ENCODE measurements at regions not wholly inside any gene's neighbourhood (a gene's known extent, or its start where the extent isn't known, plus 50 kb on each side); places are given as distances from the start of the nearest gene placed in this dataset.

DNA sequence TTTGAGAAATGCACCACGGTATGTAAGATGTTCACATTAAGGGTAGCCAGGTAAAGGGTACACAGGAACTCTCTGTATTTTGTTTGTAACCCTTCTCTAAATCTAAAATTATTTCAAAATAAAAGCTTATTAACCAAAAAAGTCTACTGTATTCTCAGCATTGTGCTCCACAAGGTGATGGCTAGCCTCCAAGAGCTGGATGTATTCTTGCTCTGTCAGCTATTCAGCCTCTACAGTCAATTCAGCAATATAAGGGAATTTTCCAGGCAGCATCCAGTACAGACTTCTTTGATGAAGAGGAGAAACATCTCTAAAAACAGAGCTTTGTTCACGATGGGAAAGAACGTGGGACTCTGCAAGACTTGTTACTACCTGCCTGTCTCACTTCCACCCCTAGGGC is 63.5 kb upstream of the MAOA start:
- H3K36me3 Mint-ChIP-seq (ENCODE audit: low read depth) = no peaks in the 10 kb centered on the region
- intact Hi-C loops (cut with micrococcal nuclease) = no loop called here

DNA sequence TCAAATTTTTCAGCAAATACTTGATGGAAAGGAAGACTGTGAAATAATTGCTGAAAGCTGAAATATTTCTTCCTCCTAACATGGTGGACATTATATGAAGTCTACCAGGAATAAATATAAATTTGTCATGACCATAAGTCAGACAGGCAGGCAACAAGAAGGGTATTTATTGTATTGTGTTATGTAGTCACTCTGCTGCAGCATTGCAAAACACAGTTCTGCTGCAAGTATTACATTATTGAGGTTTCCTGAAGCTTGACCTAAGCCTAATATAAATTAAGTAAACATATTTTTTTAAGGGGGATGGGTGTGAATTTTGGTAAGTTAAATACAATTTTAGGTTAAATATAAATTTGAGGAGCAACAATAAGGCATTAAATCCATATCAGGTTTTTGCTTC is 60.2 kb upstream of the MAOA start:
- intact Hi-C loops (cut with micrococcal nuclease) = no loop called here
- Mint-ChIP-seq H3K4me3 (no peak overlapping the region), H3K9me3 (no peaks in the 10 kb centered on the region), H3K4me1 (no peaks in the 10 kb centered on the region), H3K27me3 (no peaks in the 10 kb centered on the region), H3K36me3 (ENCODE audit: low read depth) (no peaks in the 10 kb centered on the region), H3K27ac (no peak overlapping the region)
- no peak for DNase-seq

More for the DNA sequence above, 63.5 kb upstream of the MAOA start:
- H3K4me3 Mint-ChIP-seq = no peak overlapping the region
- no peaks in the 10 kb centered on the region for H3K4me1 Mint-ChIP-seq
- no peak overlapping the region for H3K27ac Mint-ChIP-seq
- no peak for DNase-seq
- no peaks in the 10 kb centered on the region for H3K9me3 Mint-ChIP-seq
- H3K27me3 Mint-ChIP-seq = no peaks in the 10 kb centered on the region

DNA sequence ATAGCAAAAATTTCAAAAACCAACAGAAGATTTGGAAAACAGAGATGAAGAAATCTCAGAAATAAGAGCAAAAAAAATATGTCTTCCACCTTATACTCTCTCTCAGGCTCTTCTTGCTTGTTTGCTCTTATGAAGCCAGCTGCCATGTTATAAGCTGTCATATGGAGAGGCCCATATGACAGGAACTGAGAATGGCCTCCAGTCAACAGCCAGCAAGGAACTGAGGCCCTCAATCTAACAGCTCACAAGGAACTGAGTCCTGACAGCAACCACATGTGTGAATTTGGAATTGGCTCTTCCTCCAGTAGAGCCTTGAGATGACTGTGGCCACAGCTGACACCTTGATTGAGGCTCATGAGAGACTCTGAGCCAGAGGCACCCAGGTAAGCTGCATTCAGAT is 51.3 kb upstream of the MAOA start:
- Mint-ChIP-seq H3K36me3 (ENCODE audit: low read depth) (no peaks in the 10 kb centered on the region), H3K9me3 (peaks cover 3% of the 10 kb centered on the region), H3K4me1 (no peaks in the 10 kb centered on the region), H3K27ac (no peak overlapping the region), H3K27me3 (no peaks in the 10 kb centered on the region), H3K4me3 (no peak overlapping the region)
- intact Hi-C loops (cut with micrococcal nuclease) = no loop called here
- DNase-seq = no peak

DNA sequence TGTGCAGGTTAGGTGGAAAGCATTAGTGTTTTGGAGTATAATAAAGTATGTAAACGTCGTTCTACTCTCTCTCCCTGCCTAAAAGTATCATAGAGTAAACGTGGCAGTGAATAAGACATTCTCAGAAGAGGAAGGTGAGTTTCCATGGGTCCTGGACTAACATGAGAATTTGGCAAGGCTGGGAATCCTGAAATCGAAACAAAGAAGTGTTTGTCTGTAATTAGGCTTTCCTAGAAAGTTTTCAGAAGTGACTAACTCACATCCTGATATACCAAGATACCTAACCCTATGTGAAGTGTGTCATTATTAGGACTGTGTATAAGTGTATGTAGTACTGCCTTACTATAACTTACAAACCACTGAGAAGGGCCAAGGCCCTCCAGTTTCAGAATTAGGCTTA is 50.7 kb upstream of the MAOA start:
- H3K4me1 Mint-ChIP-seq = no peaks in the 10 kb centered on the region
- peaks cover 3% of the 10 kb centered on the region for H3K9me3 Mint-ChIP-seq
- no peaks in the 10 kb centered on the region for H3K27me3 Mint-ChIP-seq
- intact Hi-C loops (cut with micrococcal nuclease) = no loop called here
- H3K27ac Mint-ChIP-seq = no peak overlapping the region
- no peaks in the 10 kb centered on the region for H3K36me3 Mint-ChIP-seq (ENCODE audit: low read depth)
- H3K4me3 Mint-ChIP-seq = no peak overlapping the region
- no peak for DNase-seq

Measured in activated CD4-positive, alpha-beta T cell treated with anti-CD3 and anti-CD28 coated beads, Interleukin-2, amount 10 ng/mL, durations not matched to agents 24 days and 14 days (primary cell).